ENCODE measurements at regions not wholly inside any gene's neighbourhood (a gene's known extent, or its start where the extent isn't known, plus 50 kb on each side); places are given as distances from the start of the nearest gene placed in this dataset.

DNA sequence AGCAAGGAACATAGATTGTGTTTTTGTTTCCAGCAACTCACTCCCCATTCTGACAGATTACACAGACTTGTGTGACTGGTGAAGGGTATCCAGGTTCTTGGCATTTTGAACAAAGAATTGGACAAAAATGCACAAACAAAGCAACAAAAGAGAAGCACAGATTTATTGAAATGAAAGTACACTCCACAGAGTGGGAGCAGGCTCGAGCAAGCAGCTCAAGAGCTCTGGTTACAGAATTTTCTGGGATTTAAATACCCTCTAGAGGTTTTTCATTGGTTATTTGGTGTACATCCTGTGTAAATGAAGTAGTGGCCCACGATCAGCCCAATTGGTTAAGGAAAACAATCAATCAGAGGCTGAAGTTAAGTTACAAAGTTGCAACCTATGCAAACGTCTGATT, 155.0 kb upstream of the JADE1 start:
- WGBS (ENCODE audit: insufficient coverage, low coverage, missing lambda C conversion rate) = 12% methylated on average over 3 of the region's 3 CpGs

More for the DNA sequence above, 155.0 kb upstream of the JADE1 start:
- TF ChIP-seq, protein P1, sequence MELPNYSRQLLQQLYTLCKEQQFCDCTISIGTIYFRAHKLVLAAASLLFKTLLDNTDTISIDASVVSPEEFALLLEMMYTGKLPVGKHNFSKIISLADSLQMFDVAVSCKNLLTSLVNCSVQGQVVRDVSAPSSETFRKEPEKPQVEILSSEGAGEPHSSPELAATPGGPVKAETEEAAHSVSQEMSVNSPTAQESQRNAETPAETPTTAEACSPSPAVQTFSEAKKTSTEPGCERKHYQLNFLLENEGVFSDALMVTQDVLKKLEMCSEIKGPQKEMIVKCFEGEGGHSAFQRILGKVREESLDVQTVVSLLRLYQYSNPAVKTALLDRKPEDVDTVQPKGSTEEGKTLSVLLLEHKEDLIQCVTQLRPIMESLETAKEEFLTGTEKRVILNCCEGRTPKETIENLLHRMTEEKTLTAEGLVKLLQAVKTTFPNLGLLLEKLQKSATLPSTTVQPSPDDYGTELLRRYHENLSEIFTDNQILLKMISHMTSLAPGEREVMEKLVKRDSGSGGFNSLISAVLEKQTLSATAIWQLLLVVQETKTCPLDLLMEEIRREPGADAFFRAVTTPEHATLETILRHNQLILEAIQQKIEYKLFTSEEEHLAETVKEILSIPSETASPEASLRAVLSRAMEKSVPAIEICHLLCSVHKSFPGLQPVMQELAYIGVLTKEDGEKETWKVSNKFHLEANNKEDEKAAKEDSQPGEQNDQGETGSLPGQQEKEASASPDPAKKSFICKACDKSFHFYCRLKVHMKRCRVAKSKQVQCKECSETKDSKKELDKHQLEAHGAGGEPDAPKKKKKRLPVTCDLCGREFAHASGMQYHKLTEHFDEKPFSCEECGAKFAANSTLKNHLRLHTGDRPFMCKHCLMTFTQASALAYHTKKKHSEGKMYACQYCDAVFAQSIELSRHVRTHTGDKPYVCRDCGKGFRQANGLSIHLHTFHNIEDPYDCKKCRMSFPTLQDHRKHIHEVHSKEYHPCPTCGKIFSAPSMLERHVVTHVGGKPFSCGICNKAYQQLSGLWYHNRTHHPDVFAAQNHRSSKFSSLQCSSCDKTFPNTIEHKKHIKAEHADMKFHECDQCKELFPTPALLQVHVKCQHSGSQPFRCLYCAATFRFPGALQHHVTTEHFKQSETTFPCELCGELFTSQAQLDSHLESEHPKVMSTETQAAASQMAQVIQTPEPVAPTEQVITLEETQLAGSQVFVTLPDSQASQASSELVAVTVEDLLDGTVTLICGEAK (IDR thresholded peaks at IDR 0.05) = no peak
- TF ChIP-seq, protein P1 (CRISPR knock-in tag; IDR thresholded peaks at IDR 0.05) = no peak
- TF ChIP-seq HDAC8 (tag; IDR thresholded peaks at IDR 0.05) (no peak), MAFK (IDR thresholded peaks at IDR 0.05; ENCODE audit: low read length) (no peak), MEF2D (tag; conservative IDR thresholded peaks at IDR 0.05; ENCODE audit: low read depth) (no peak), FOS (IDR thresholded peaks at IDR 0.05; ENCODE audit: extremely low read depth, insufficient read length) (no peak), KLF1 (tag; IDR thresholded peaks at IDR 0.05) (no peak), NFRKB (IDR thresholded peaks at IDR 0.05; ENCODE audit: low read depth) (no peak)
- TF ChIP-seq, protein P2, sequence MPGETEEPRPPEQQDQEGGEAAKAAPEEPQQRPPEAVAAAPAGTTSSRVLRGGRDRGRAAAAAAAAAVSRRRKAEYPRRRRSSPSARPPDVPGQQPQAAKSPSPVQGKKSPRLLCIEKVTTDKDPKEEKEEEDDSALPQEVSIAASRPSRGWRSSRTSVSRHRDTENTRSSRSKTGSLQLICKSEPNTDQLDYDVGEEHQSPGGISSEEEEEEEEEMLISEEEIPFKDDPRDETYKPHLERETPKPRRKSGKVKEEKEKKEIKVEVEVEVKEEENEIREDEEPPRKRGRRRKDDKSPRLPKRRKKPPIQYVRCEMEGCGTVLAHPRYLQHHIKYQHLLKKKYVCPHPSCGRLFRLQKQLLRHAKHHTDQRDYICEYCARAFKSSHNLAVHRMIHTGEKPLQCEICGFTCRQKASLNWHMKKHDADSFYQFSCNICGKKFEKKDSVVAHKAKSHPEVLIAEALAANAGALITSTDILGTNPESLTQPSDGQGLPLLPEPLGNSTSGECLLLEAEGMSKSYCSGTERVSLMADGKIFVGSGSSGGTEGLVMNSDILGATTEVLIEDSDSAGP (CRISPR knock-in tag; IDR thresholded peaks at IDR 0.05) = no peak
- no peak for DNase-seq (ENCODE audit: extremely low read depth in 1 of 4, low spot score in 3 of 4)
- Histone ChIP-seq H3K4me1 (replicated peaks in 1 of 2; ENCODE audit: control insufficient read depth in 2 of 2, insufficient read depth in 2 of 2, low read length in 2 of 2) (peaks cover 0 to 7% of the 10 kb centered on the region in 2 experiments; a peak in 2 of 5 replicates), H3K79me2 (ENCODE audit: control insufficient read depth, insufficient read depth, low read length) (no peaks in the 10 kb centered on the region), H3K9me3 (replicated peaks; ENCODE audit: control insufficient read depth, insufficient read depth, low read depth, low read length) (no peaks in the 10 kb centered on the region), H2AFZ (ENCODE audit: low read depth, low read length) (no peak overlapping the region), H3K4me2 (ENCODE audit: insufficient read depth, low read length) (no peak overlapping the region), H3K9me1 (ENCODE audit: control insufficient read depth, insufficient read depth, low read length) (no peaks in the 10 kb centered on the region), H3K27ac (ENCODE audit: extremely low read depth, low read depth, low read length) (no peak overlapping the region), H4K20me1 (replicated peaks; ENCODE audit: control insufficient read depth, insufficient read depth, low read length) (no peaks in the 10 kb centered on the region), H3K9ac (ENCODE audit: insufficient read depth in 1 of 2, low read depth in 2 of 2, low read length in 2 of 2) (no peak overlapping the region), H3K27me3 (ENCODE audit: control insufficient read depth in 2 of 2, insufficient read depth in 2 of 2, low read length in 2 of 2) (no peaks in the 10 kb centered on the region), H3K4me3 (no peak overlapping the region), H3K36me3 (ENCODE audit: control insufficient read depth, insufficient read depth, low read length) (no peaks in the 10 kb centered on the region)
- in situ Hi-C loops (cut with MboI) (no loop called here), intact Hi-C loops (cut with micrococcal nuclease) (no loop called here)
- FAIRE-seq = no peak
- ATAC-seq = no peak
- no TSS peak for BruUV-seq (replicated peaks)
- CTCF ChIA-PET (ENCODE audit: low intra/inter-chr PET ratio) = no interaction called here
- POLR2A ChIA-PET = no interaction called here
